ENCODE measurements at regions not wholly inside any gene's neighbourhood (a gene's known extent, or its start where the extent isn't known, plus 50 kb on each side); places are given as distances from the start of the nearest gene placed in this dataset.
A peak's percentile ranks its signal among the peaks of the same experiment; 100 is the strongest.

GRCh38 chr1:82586473-82586872 lies 785.7 kb downstream of the ADGRL2 start:
- no peak for DNase-seq
- intact Hi-C loops (cut with DNase I) = no loop called here
- no peak for TF ChIP-seq CTCF (IDR thresholded peaks at IDR 0.05; ENCODE audit: borderline replicate concordance, extremely low read depth, insufficient read depth)
- Histone ChIP-seq H3K4me1 (ENCODE audit: control insufficient read depth in 2 of 3, insufficient read depth in 2 of 3, low read depth in 1 of 3, low read length in 3 of 3) (no peaks in the 10 kb centered on the region), H3K36me3 (ENCODE audit: control insufficient read depth in 2 of 3, insufficient read depth in 3 of 3, low read length in 3 of 3) (no peaks in the 10 kb centered on the region), H3K9me3 (ENCODE audit: control insufficient read depth in 2 of 3, insufficient read depth in 1 of 3, low read length in 3 of 3) (no peaks in the 10 kb centered on the region), H3K9ac (ENCODE audit: low read length in 3 of 3) (no peak overlapping the region), H3K4me3 (ENCODE audit: low read length in 3 of 3) (no peak overlapping the region), H3K27ac (ENCODE audit: low read depth in 2 of 2, low read length in 2 of 2) (no peak overlapping the region), H3K27me3 (ENCODE audit: control insufficient read depth, insufficient read depth, low read length) (no peaks in the 10 kb centered on the region)
- no peak for FAIRE-seq

- DNase-seq (no peak), FAIRE-seq (no peak)
- H3K9me3 ChIP-seq (ENCODE audit: control insufficient read depth in 2 of 3, insufficient read depth in 1 of 3, low read length in 3 of 3) = no peaks in the 10 kb centered on the region
- H3K4me1 ChIP-seq (ENCODE audit: control insufficient read depth in 2 of 3, insufficient read depth in 2 of 3, low read depth in 1 of 3, low read length in 3 of 3) = no peaks in the 10 kb centered on the region
- no peaks in the 10 kb centered on the region for H3K27me3 ChIP-seq (ENCODE audit: control insufficient read depth, insufficient read depth, low read length)
- TF ChIP-seq CTCF (IDR thresholded peaks at IDR 0.05; ENCODE audit: borderline replicate concordance, extremely low read depth, insufficient read depth) = no peak
- H3K9ac ChIP-seq (ENCODE audit: low read length in 3 of 3) = no peak overlapping the region
- no peaks in the 10 kb centered on the region for H3K36me3 ChIP-seq (ENCODE audit: control insufficient read depth in 2 of 3, insufficient read depth in 3 of 3, low read length in 3 of 3)
- no peak overlapping the region for H3K27ac ChIP-seq (ENCODE audit: low read depth in 2 of 2, low read length in 2 of 2)
- intact Hi-C loops (cut with DNase I) = no loop called here
- no peak overlapping the region for H3K4me3 ChIP-seq (ENCODE audit: low read length in 3 of 3)
These were observed 781.6 kb downstream of the ADGRL2 start for GRCh38 chr1:82582347-82582746.

GRCh38 chr1:82578086-82578726 lies 777.5 kb downstream of the ADGRL2 start:
- Histone ChIP-seq H3K27me3 (ENCODE audit: control insufficient read depth, insufficient read depth, low read length) (no peaks in the 10 kb centered on the region), H3K9me3 (ENCODE audit: control insufficient read depth in 2 of 3, insufficient read depth in 1 of 3, low read length in 3 of 3) (no peaks in the 10 kb centered on the region), H3K4me1 (ENCODE audit: control insufficient read depth in 2 of 3, insufficient read depth in 2 of 3, low read depth in 1 of 3, low read length in 3 of 3) (no peaks in the 10 kb centered on the region), H3K4me3 (ENCODE audit: low read length in 3 of 3) (no peak overlapping the region), H3K27ac (ENCODE audit: low read depth in 2 of 2, low read length in 2 of 2) (no peak overlapping the region), H3K9ac (ENCODE audit: low read length in 3 of 3) (no peak overlapping the region), H3K36me3 (ENCODE audit: control insufficient read depth in 2 of 3, insufficient read depth in 3 of 3, low read length in 3 of 3) (no peaks in the 10 kb centered on the region)
- TF ChIP-seq CTCF (IDR thresholded peaks at IDR 0.05; ENCODE audit: borderline replicate concordance, extremely low read depth, insufficient read depth) = no peak
- no peak for FAIRE-seq
- peak in 2 of 5 donors; percentile 37 for DNase-seq
- intact Hi-C loops (cut with DNase I) = no loop called here

GRCh38 chr1:82567348-82567747 lies 766.6 kb downstream of the ADGRL2 start:
- TF ChIP-seq CTCF (IDR thresholded peaks at IDR 0.05; ENCODE audit: borderline replicate concordance, extremely low read depth, insufficient read depth) = no peak
- H3K36me3 ChIP-seq (ENCODE audit: control insufficient read depth in 2 of 3, insufficient read depth in 3 of 3, low read length in 3 of 3) = no peaks in the 10 kb centered on the region
- no peak overlapping the region for H3K4me3 ChIP-seq (ENCODE audit: low read length in 3 of 3)
- no peaks in the 10 kb centered on the region for H3K9me3 ChIP-seq (ENCODE audit: control insufficient read depth in 2 of 3, insufficient read depth in 1 of 3, low read length in 3 of 3)
- peak overlapping the region in 1 of 2 donors; percentile 42 for H3K27ac ChIP-seq (ENCODE audit: low read depth in 2 of 2, low read length in 2 of 2)
- no peak overlapping the region for H3K9ac ChIP-seq (ENCODE audit: low read length in 3 of 3)
- intact Hi-C loops (cut with DNase I) = no loop called here
- DNase-seq = peak in 2 of 5 donors; percentile 49 to 51
- H3K27me3 ChIP-seq (ENCODE audit: control insufficient read depth, insufficient read depth, low read length) = no peaks in the 10 kb centered on the region
- H3K4me1 ChIP-seq (ENCODE audit: control insufficient read depth in 2 of 3, insufficient read depth in 2 of 3, low read depth in 1 of 3, low read length in 3 of 3) = peaks cover 0 to 5% (median 3%) of the 10 kb centered on the region in 3 donors
- FAIRE-seq = no peak
